NCI-H82 treated with DMSO at 0.1 percent for 48 hours (cell line): ENCODE measurements at regions not wholly inside any gene's neighbourhood (a gene's known extent, or its start where the extent isn't known, plus 50 kb on each side); places are given as distances from the start of the nearest gene placed in this dataset.
"Not testable (repeated sequence)": the region's sequence is repeated elsewhere in the genome, so short reads cannot be mapped to it uniquely, and the experiment has no call there.

Experiments
- DNase-seq: peaks from one replicate; lab custom pipeline; 2025; ENCODE audit not compliant: unreplicated experiment; lab: John Stamatoyannopoulos, UW

DNA sequence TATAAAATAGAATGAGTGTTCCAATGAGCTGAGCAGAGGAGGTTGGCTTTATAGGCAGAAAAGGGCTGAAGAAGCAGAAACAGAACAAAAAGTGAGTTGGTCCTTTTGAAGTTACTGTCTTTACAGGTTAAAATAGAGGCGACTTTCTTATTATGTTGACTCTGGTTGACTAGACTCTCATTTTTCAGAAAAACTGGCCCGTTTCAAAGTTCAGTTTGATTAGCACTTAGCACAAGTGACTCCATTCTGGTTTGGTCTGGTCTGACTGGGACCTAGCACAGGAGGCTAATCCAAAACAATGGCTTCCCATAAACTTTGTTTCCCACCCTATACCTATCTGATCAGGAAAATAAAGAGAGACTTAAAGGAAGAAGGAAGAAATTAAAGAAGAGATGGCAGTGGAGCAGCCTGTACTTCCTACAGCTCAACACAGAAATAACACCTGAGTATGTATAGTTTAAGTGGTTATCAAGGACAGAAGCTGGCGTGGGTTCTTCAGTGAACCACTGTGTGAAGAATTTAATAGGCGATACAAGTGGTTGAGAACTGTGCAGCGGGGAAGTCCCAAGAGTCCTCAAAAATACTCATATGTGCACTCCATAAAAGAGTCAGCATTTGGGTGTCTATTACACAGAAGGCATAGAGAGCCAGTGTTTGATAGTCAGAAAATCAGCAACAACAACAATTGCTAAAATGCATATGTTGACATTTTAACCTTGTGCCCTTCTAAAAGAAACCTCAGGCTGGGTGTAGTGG lies 554.8 kb upstream of the HTR2C start:
- DNase-seq = no peak

DNA sequence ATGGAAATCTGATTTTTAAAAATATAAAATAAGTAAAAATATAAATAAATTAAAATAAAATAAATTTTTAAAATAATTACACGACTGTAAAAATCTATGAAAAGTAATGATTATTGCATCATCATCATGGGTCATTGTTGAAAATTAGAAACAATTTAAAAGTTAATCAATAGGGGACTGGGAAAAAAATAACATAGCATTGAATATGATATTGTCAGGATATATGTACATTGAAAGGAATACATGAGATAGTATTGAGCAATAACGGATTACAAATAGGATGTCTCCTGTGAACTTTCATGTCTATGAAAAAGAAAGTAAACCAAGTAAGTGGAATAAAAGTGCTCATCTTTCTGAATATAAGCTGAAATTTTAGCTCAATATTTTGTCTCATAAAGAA lies 566.8 kb upstream of the HTR2C start:
- no peak for DNase-seq

DNA sequence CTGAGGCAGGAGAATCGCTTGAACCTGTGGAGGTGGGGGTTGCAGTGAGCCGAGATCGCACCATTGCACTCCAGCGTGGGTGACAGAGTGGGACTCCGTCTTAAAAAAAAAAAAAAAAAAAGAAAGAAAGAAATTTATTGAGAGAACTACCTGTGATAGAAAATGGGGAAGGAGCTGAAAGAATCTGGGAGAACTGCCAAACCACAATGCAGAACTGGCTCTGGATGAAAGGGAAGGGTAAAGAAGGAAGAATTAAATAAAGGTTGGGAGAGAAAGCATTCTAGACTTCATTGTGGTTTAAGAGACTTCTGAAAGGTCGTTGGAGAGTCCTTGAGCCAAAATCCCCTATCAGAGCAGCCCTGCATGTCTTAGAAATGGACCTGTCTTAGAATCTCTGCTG lies 567.9 kb upstream of the HTR2C start:
- no peak for DNase-seq

DNA sequence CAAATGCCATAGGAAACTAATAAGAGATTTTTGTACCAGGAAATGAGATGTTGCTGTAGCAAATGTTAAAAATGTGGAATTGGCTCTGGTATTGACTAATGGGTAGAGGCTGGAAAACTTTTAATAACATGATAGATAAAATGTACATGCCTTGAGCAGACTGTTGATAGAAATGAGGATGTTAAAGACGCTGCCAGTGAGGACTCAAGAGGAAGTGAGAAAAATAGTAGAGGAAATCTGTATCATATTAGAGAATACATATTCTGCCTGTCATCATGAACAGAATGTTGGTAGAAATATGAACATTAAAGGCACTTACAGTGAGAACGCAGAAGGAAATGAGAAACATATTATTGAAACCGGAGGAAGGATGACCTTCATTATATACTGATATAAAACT lies 577.2 kb upstream of the HTR2C start:
- no peak for DNase-seq

DNA sequence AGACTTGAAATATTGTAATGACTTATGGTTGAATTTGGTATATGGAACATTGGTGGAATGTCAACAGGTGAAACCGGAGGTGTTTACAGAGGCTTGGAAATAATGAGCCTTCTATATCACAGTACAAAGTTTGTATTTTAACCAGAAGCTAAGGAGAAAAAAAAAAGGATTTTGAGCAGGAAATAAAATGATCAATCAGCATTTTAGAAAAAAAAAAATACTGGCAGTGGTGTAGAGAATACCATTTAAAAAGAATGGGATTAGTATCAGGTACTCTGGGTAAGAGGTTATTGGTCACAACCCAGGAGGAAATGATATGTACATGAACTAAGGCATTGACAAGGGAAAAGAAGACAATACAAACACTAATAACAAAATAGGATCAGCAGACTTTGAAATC lies 587.1 kb upstream of the HTR2C start:
- no peak for DNase-seq

DNA sequence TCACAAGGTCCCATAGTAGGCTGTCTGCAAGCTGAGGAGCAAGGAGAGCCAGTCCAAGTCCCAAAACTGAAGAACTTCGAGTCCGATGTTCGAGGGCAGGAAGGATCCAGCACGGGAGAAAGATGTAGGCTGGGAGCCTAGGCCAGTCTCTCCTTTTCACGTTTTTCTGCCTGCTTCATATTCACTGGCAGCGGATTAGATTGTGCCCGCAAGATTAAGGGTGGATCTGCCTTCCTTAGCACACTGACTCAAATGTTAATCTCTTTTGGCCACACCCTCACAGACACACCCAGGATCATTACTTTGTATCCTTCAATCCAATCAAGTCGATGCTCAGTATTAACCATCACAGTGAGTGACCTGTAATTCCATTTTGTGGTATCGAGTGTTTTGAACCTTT lies 592.2 kb upstream of the HTR2C start:
- DNase-seq = peak; percentile 85

DNA sequence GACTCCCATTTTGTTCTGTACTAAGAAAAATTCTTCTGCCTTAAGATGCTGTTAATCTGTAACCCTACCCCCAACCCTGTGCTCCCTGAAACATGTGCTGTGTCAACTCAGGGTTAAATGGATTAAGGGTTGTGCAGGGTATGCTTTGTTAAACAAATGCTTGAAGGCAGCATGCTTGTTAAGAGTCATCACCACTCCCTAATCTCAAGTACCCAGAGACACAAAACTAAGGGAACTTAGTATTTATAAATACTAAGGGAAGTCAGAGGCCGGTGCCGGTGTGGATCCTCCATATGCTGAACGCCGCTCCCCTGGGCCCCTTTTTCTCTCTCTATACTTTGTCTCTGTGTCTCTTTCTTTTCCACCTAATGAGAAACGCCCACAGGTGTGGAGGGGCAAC lies 593.2 kb upstream of the HTR2C start:
- peak; percentile 37 for DNase-seq

DNA sequence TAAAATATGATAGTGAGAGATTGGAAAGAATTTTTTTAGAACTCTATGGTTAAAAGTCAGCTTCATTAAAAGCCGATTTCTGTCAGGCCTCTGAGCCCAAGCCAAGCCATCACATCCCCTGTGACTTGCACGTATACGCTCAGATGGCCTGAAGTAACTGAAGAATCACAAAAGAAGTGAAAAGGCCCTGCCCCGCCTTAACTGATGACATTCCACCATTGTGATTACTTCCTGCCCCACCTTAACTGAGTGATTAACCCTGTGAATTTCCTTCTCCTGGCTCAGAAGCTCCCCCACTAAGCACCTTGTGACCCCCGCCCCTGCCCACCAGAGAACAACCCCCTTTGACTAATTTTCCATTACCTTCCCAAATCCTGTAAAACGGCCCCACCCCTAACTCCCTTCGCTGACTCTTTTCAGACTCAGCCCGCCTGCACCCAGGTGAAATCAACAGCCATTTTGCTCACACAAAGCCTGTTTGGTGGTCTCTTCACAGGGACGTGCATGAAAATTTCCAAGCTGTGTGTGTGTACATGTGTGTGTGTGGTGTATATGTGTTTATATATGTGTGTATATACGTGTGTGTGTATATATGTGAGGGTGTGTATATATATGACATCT lies 595.5 kb upstream of the HTR2C start:
- not testable (repeated sequence) for DNase-seq

DNA sequence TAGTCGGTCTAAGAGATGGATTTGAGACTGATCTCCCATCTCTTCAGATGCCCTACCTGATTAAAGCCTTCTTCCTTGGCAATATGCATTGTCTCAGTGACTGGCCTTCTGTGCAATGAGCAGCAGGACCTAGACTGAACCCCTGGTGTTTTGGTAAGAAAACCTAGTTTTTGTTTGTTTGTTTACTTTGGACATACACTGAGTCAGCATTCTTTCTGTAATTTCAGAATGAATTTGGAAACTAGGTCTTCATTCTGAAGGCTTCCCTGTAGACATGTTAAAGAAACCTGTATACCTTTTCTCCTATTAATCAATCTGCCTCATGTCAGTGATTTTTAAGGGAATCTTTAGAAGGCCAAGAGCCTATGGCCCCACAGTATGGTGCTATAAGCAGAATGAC lies 597.5 kb upstream of the HTR2C start:
- no peak for DNase-seq

DNA sequence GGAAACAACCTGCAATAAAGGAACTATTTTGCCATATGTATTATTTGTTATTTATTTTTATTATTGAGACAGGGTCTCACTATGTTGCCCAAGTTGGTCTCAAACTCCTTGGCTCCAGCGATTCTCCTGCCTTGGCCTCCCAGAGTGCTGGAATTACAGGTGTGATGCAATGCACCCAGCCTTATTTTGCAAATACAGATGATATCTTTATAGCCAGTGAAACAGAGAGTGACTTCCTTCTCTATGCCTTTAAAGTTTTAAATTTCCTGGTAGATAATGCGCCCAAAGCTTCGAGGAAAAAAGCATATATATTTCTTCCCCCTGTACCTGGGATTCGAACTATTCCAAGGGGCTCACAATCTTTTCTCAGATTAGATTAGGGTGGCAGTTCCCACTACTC lies 601.1 kb upstream of the HTR2C start:
- no peak for DNase-seq

DNA sequence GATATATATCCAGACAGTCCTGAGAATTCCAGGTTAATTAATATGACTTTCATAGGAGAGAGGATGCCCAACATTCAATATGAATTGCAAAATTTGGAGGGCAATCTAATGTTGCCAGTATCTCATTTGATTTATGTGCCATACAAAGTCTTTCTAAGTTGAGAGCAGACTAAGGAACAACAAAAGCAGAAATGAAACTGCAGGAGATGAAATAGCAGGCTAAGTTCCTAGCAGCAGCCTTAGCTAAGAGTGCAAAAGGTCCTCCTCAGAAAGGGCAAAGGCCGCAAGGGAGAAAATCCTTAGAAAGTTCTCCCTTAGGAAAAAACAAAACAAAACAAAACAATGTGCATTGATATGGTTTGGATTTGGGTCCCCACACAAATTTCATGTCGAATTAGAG lies 602.9 kb upstream of the HTR2C start:
- no peak for DNase-seq

DNA sequence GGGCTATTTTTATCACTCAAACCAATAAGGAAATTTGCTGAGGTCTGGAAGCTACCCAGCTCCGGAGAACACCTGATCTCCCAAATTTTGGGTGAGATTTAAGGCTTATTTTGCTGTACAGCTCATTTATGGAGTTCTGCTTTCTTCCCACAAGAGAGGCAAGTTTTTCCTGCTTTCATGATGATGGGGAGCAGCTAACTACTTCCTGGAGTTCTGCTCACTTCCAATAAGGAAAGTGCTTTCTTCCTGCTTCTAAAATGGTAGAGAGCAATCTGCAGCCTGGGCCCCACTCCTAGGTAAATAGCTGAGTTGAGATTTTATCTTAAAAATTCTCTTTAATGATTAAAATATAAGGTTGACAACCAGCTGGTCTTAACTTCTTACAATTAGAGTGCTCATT lies 606.0 kb upstream of the HTR2C start:
- no peak for DNase-seq

DNA sequence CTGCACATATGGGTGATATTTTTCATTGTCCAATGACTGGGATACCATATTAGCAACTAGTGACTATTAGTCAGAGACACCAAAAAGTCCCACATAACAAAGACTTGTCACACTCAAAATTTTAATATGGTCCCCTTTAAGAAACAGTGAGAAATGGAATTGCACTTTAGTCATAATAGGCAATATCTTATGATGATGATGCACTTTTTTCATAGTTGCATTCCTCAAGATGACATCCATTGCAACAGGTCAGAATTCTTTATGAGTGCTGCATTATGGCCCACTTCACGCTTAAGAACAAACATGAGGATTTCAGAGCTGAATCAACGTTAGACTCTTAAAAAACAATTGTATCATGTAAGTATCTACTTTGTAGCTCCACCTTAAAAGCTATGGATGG lies 608.4 kb upstream of the HTR2C start:
- no peak for DNase-seq

DNA sequence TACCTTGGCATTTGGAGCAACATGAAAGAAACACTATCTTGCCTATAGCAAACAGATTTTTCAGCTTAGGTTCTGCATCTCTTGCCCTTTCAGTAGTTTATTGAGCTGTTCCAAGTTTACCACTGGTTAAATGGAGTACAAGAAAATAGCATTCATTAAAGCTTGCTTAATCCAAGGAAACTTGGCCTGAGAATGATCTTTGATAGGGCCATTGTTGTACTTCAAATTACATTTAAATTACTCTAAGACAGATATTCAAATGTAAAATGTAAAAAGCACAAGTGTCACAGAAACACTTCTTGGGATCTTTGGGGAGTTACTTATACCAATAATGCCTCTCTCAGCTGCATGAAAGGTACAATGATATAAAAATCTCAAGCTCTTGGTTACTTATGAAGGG lies 609.0 kb upstream of the HTR2C start:
- DNase-seq = no peak

DNA sequence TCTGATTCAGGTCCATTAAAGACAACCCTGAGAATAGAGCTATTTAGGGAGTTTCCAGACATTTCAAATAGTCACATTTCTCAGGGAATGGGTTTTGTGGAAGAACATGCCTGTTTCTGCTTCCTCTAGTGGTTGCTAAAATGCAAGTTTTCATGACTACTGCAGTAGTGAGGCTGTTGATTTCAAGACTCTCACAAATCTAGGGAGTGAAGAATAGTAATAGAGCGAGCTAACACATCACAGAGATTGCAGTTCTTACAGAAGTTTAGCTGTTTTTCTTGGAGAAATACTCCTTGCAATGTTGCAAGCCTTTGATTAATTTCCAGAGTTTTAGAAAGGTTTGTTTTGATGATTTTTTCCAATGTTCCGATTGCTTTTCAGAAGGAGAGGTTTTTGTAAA lies 610.2 kb upstream of the HTR2C start:
- DNase-seq = no peak

DNA sequence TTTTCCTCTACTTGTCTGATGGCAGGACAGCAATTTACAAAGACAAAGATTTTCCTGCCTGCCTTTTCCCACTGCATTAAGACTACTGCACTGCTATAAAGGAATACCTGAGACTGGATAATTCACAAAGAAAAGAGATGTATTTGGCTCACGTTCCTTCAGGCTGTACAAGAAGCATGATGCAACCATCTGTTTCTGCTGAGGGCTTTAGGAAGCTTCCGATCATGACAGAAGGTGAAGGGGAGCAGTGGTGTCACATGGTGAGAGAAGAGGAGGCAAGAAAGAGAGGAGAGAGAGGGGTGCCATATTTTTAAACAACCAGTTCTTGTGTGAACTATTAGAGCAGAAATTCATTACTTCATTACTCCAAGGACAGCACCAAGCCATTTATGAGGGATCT lies 617.1 kb upstream of the HTR2C start:
- DNase-seq = no peak

DNA sequence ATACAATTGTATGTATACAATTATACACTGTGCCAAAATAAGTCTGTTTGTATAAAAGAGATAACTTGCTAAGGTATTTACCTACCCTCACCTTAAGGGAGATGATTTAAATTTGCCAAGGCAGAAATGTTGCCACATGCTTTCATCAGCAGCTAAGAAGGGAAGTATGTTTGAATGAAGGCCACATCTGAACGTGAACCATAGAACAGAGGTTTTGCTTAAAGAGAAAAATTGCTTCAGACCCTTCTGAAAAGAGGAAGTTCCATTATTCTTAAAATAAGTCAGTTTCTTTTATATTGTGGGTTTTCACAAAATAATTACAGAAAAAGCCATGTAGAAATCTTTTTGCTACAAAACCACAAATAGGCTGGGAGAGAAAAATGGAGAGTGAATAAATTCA lies 621.5 kb upstream of the HTR2C start:
- no peak for DNase-seq

DNA sequence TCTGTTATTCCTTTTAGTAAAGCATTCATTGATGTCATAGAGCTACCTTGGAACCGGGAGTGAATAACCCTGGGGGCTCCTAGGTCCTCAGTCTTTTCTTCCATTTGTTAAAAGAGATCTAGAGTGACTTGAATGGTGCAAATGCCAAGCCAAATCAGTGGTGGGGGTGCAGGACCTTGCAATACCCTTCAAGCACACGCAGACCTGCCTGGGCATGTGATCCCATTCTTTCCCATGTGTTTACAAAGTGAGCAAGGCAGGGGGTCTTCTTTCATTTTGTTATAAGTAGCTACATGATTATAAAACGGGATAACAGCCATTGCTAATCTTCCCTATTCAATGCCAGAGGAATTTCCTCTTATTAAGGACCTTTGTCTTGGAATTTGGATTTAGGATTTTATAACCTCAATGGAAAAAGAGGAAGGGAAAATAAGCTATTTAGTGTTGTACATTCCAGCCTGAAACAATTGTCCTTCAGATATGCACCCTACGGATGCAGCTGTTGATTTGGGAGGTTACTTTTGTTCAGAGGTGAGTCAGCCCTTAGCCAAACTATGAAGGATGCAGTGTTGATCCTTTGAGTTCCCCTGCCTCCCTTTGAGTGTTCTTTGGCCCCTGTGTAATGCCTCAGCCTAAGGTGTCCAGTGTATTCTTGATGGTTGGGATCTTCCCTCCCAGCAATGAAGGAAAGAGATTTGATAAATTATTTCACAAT lies 623.8 kb upstream of the HTR2C start:
- DNase-seq = no peak

DNA sequence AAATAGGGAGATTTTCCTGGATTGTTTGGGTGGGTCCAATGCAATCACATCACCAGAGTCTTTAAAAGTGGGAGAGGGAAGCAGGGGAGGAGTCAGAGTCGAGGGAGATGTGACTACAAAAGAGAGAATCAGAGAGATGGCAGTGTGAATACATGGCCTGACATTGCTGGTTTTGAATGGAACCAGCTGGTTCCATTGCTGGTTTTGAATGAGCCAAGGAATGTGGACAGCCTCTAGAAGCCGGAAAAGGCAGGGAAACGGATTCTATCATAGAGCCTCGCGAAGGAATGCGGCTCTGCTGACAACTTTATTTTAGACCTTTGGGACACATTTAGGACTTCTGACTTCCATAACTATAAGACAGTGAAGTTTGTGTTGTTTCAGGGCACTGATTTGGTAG lies 627.0 kb upstream of the HTR2C start:
- DNase-seq = no peak

DNA sequence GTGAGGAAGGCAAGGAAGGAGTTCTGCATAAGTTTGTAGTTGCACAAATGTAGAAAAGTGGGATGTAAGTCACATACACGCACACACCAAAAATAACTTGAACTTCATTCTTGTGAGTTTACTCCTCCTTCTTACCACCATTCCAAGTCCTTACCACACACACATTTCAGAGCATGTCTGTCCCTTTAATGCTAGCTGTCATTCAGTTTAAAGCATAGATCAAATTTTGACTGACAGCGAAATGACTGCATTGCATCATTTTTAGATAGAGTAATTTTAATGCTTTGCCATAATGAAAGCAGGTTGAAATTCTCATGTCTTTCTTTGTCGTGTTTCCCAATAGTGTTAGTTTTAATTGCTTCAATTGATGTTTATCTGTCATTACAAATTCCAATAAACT lies 629.6 kb upstream of the HTR2C start:
- DNase-seq = no peak

DNA sequence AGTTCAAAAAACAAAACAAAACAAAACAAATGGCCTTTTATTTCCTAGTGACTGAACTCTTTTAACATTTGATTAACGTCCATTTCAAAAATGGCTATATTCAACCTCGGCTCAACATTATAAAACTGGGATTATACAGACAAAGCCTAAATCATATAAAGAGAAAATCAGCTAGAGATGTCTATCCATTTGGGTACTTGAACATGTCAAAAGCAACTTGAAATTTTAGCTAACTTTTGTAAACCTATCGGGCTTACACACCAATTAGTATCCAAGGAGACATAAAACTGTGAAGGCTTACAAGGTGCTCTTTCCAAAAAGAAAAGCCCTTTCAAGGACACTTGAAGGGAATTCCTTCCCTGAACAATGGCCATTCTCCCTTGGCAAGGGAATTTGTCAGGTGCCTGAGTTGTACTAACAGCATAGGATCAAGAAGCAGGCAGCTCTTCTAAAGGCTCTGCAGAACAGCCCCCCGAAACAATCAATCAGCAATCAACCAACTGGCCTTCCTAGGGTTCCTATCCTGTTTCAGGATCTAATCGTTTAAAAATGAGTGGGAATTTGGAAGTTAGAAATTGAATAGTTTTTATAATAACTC lies 633.7 kb upstream of the HTR2C start:
- no peak for DNase-seq

DNA sequence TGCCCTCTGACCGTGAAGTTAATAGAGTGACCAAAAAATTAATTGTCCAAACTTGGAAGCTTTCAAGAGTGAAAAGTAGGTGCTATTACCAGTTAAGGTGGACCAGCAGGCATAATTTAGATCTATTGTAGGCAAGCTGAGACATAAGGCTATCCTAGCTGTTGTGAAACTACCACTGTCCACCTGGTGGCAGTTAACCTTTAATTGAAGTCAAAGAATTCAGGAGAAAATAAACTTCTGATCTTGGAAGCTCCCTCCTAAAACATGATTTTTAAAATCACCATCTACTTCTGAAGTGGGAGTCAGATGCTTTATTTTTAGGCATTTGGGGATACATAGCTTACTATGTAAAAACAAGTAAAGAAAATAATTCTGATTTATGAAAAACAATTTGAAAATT lies 636.3 kb upstream of the HTR2C start:
- no peak for DNase-seq
